Sigmoid colon (tissue), 6 donors: ENCODE measurements at regions not wholly inside any gene's neighbourhood (a gene's known extent, or its start where the extent isn't known, plus 50 kb on each side); places are given as distances from the start of the nearest gene placed in this dataset.
"Not testable (repeated sequence)": the region's sequence is repeated elsewhere in the genome, so short reads cannot be mapped to it uniquely, and the experiment has no call there.

Experiments used
- DNase-seq: peaks from one replicate; pipeline ENCODE4 v3.0.0-alpha.2; 2019
- H3K27ac ChIP-seq, 4 donors: fragments of 200-600 bp; sonication (generic); one replicate each; pipeline ENCODE4 v1.5.1; 2016 to 2019; ENCODE audit warnings: mild to moderate bottlenecking in 1 of 4
- H3K27me3 ChIP-seq, 3 donors: fragments of 200-600 bp; sonication (generic); one replicate each; pipeline ENCODE4 v1.5.1; 2019; ENCODE audit warnings: mild to moderate bottlenecking in 1 of 3
- H3K36me3 ChIP-seq, 4 donors: fragments of 200-600 bp; sonication (generic); one replicate each; pipeline ENCODE4 v1.5.1; 2016 to 2019
- H3K4me1 ChIP-seq, 4 donors: fragments of 200-600 bp; sonication (generic); one replicate each; pipeline ENCODE4 v1.5.1; 2017 to 2019
- H3K4me3 ChIP-seq, 4 donors: fragments of 200-600 bp; sonication (generic); one replicate each; pipeline ENCODE4 v1.5.1; 2017 to 2019; ENCODE audit warnings: mild to moderate bottlenecking in 2 of 4, moderate library complexity in 1 of 4
- H3K9me3 ChIP-seq, 4 donors: fragments of 200-600 bp in 3 of 4; sonication (generic) in 3 of 4; one replicate each; pipeline versions ENCODE4 v1.5.1 to v1.6.1; 2013 to 2019
- EP300 ChIP-seq, 4 donors: sonication (generic); formaldehyde crosslinking; IDR thresholded peaks; one replicate each; pipeline ENCODE4 v1.6.1; 2017; ENCODE audit warnings: antibody characterized with exemption in 4 of 4
- POLR2A ChIP-seq, 2 donors: fragments of 450-650 bp; IDR thresholded peaks; one replicate each; pipeline ENCODE4 v1.6.1; 2016; ENCODE audit warnings: antibody characterized with exemption in 2 of 2, mild to moderate bottlenecking in 2 of 2, moderate library complexity in 2 of 2
- POLR2AphosphoS5 ChIP-seq, 4 donors: sonication (generic); formaldehyde crosslinking; IDR thresholded peaks; one replicate each; pipeline ENCODE4 v1.6.1; 2017; ENCODE audit warnings: antibody characterized with exemption in 4 of 4
- WGBS, 2 donors: extraction: QIAGEN DNeasy Blood & Tissue Kit; methylation state at CpG; one replicate each; pipeline ENCODE4 v1.1.7; 2013; 5-methylcytosine and 5-hydroxymethylcytosine counted together
- intact Hi-C: fragments of 100-400 bp; cut with DNase I; formaldehyde crosslinking; loops from one replicate; pipeline ENCODE4 v1.15.1; 2023
- TF ChIP-seq, protein P1 (sequence below), 4 experiments: fragments of 450-650 bp in 3 of 4; fragments of 200-600 bp in 1 of 4; IDR thresholded peaks; one replicate each; pipeline ENCODE4 v1.5.1; 2016 to 2019; ENCODE audit warnings: antibody characterized with exemption in 4 of 4, mild to moderate bottlenecking in 3 of 4, moderate library complexity in 2 of 4
- donor health status: healthy with polysubstance abuse.
- donor health status: healthy.

DNA sequence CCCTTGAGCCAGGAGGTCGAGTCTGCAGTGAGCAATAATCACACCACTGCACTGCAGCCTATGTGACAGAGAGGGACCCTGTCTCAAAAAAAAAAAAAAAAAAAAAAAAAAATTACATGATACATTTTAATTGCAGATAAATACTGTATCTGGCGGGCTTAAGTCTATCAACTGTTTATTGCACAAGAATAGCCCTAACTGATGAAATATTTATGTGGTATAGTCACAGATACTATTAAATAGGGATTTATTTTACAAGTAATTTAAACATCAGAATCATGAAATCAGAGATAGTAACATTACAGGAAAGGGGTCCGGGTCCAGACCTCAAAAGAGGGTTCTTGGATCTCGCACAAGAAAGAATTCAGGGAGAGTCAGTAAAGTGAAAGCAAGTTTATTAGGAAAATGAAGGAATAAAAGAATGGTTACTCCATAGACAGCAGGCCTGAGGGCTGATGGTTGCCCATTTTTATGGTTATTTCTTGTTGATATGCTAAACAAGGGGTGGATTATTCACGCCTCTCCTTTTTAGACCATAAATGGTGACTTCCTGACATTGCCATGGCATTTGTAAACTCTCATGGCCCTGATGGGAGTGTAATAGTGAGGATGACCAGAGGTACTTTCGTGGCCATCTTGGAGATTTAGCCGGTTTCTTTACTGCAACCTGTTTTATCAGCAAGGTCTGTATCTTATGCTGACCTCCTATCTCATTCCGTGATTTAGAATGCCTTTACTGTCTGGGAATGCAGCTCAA is 166.6 kb downstream of the PMAIP1 start:
- H3K36me3 ChIP-seq, result no peaks in the 10 kb centered on the region
- intact Hi-C loops, result no loop called here
- no peaks in the 10 kb centered on the region for H3K4me1 ChIP-seq
- H3K27me3 ChIP-seq, result no peaks in the 10 kb centered on the region
- H3K27ac ChIP-seq, result no peak overlapping the region
- TF ChIP-seq, protein P1, sequence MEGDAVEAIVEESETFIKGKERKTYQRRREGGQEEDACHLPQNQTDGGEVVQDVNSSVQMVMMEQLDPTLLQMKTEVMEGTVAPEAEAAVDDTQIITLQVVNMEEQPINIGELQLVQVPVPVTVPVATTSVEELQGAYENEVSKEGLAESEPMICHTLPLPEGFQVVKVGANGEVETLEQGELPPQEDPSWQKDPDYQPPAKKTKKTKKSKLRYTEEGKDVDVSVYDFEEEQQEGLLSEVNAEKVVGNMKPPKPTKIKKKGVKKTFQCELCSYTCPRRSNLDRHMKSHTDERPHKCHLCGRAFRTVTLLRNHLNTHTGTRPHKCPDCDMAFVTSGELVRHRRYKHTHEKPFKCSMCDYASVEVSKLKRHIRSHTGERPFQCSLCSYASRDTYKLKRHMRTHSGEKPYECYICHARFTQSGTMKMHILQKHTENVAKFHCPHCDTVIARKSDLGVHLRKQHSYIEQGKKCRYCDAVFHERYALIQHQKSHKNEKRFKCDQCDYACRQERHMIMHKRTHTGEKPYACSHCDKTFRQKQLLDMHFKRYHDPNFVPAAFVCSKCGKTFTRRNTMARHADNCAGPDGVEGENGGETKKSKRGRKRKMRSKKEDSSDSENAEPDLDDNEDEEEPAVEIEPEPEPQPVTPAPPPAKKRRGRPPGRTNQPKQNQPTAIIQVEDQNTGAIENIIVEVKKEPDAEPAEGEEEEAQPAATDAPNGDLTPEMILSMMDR (IDR thresholded peaks at IDR 0.05), result no peak
- 68 to 76% methylated on average over 8 of the region's 8 CpGs for WGBS, 2 donors
- no peaks in the 10 kb centered on the region for H3K9me3 ChIP-seq
- no peak for DNase-seq
- H3K4me3 ChIP-seq, result no peak overlapping the region

DNA sequence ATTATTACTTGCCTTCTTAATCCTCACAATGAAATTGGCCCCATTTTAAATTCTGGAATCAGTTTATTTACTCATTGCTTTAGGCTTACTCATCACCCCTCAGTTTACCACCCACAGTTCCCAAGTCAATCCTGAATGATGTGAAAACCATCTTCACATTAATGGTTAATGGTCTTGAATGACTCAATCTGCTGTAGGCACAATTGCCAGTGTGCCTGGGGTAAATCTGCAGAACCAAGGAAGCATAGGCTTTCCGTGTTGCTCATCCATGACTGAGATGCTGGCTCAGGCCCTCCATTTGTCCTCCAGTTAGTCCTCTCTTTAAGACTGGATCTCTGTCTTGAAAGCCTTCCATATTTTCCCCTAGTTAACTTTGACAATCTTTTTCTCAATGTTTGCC is 164.5 kb downstream of the PMAIP1 start:
- H3K4me1 ChIP-seq, result peaks cover 0 to 10% (median 2%) of the 10 kb centered on the region in 4 donors
- WGBS, 2 donors, result 90 to 91% methylated on average over 1 of the region's 1 CpG
- H3K36me3 ChIP-seq, result no peaks in the 10 kb centered on the region
- DNase-seq, result no peak
- H3K4me3 ChIP-seq, result no peak overlapping the region
- TF ChIP-seq, protein P1 (IDR thresholded peaks at IDR 0.05), result no peak
- no peak for TF ChIP-seq EP300 (IDR thresholded peaks at IDR 0.05)
- no peaks in the 10 kb centered on the region for H3K27me3 ChIP-seq
- intact Hi-C loops, result no loop called here
- H3K9me3 ChIP-seq, result no peaks in the 10 kb centered on the region
- H3K27ac ChIP-seq, result no peak overlapping the region

DNA sequence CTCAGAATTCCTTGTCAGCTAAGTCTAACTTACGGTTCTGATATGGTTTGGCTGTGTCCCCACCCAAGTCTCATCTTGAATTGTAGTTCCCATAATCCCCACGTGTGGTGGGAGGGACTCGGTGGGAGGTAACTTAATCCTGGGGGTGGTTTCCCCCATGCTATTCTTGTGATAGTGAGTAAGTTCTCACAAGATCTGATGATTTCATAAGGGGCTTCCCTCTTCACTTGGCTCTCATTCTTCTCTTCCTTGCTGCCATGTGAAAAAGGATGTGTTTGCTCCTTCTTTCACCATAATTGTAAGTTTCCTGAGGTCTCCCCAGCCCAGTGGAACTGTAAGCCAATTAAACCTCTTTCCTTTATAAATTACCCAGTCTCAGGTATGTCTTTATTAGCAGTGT is 163.0 kb downstream of the PMAIP1 start:
- H3K9me3 ChIP-seq, H3K36me3 ChIP-seq, H3K27me3 ChIP-seq, H3K4me3 ChIP-seq, DNase-seq, H3K4me1 ChIP-seq, intact Hi-C loops, H3K27ac ChIP-seq: not testable (repeated sequence)
- 55 to 70% methylated on average over 3 of the region's 3 CpGs for WGBS, 2 donors

DNA sequence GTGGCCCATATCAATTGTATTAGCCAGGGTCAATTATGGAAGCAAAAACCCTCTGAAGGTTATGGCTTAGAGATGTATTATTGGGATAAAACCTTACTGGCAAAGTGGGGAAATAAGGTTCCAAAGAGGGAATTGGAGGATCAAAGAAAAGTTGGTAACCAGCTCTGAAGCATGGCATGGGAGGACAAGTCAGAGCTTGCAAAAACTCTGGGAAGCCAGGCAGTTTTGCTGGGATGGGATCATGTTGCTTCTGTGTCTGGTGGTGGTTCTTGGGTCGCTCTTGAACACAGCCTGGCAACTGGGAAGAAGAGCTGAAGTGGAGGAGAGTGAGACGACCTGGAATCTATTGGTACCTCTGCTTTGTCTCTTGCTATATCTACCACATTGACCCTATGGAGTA is 162.6 kb downstream of the PMAIP1 start:
- Histone ChIP-seq H3K36me3 (no peaks in the 10 kb centered on the region), H3K4me1 (peaks cover 0 to 10% (median 2%) of the 10 kb centered on the region in 4 donors), H3K4me3 (no peak overlapping the region), H3K9me3 (no peaks in the 10 kb centered on the region), H3K27me3 (no peaks in the 10 kb centered on the region), H3K27ac (no peak overlapping the region)
- TF ChIP-seq, protein P1 (IDR thresholded peaks at IDR 0.05), result no peak
- TF ChIP-seq POLR2A (IDR thresholded peaks at IDR 0.05) (no peak), POLR2AphosphoS5 (IDR thresholded peaks at IDR 0.05) (no peak), EP300 (IDR thresholded peaks at IDR 0.05) (no peak)
- intact Hi-C loops, result no loop called here
- DNase-seq, result no peak
- whole genome bisulfite sequencing, 2 donors, result 55 to 71% methylated on average over 2 of the region's 2 CpGs

DNA sequence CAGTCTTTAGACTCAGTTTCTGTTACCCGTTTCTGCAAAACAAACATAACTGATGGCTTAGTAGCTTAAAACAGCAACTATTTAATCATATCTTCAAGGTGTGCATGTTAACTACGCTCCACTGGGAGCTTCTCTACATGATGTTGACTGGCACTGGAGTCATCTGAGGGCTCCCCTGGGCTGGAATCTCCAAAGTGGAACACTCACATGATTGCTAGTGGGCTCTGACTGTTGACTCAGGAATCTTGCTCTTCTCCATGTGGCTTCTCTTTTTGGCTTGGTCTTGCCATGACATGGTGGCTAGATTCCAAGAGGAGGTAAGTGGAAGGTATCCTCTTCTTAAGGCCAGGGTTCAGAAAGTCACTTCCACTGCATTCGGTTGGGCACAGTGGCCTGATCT is 160.8 kb downstream of the PMAIP1 start:
- H3K36me3 ChIP-seq, result no peaks in the 10 kb centered on the region
- H3K9me3 ChIP-seq, result no peaks in the 10 kb centered on the region
- H3K27me3 ChIP-seq, result no peaks in the 10 kb centered on the region
- WGBS, 2 donors, result 87 to 90% methylated on average over 3 of the region's 3 CpGs
- DNase-seq, result no peak
- intact Hi-C loops, result no loop called here
- H3K27ac ChIP-seq, result peak overlapping the region in 1 of 4 donors; percentile 23
- H3K4me3 ChIP-seq, result no peak overlapping the region
- TF ChIP-seq, protein P1 (IDR thresholded peaks at IDR 0.05), result no peak
- no peak for TF ChIP-seq POLR2A (IDR thresholded peaks at IDR 0.05)
- TF ChIP-seq POLR2AphosphoS5 (IDR thresholded peaks at IDR 0.05), result no peak
- TF ChIP-seq EP300 (IDR thresholded peaks at IDR 0.05), result no peak
- peaks cover 0 to 10% (median 2%) of the 10 kb centered on the region in 4 donors for H3K4me1 ChIP-seq
